Right atrium auricular region (tissue), 2 donors: ENCODE measurements at regions not wholly inside any gene's neighbourhood (a gene's known extent, or its start where the extent isn't known, plus 50 kb on each side); places are given as distances from the start of the nearest gene placed in this dataset.

ENCODE experiments used
- DNase-seq: peaks from one replicate; pipeline ENCODE4 v3.0.0-alpha.2; 2019; ENCODE audit warnings: low spot score
- H3K27ac ChIP-seq, 2 donors: fragments of 200-600 bp; sonication (generic); 1 replicate in 1 of 2; 2 replicates in 1 of 2; pipeline ENCODE4 v1.5.1; 2016 to 2019
- H3K27me3 ChIP-seq, 2 donors: fragments of 200-600 bp; sonication (generic); one replicate each; pipeline versions ENCODE4 v1.5.1 to v1.6.0; 2017 to 2019
- H3K36me3 ChIP-seq: fragments of 200-600 bp; sonication (generic); one replicate; pipeline ENCODE4 v1.5.1; 2016
- H3K4me1 ChIP-seq, 2 donors: fragments of 200-600 bp; sonication (generic); one replicate each; pipeline versions ENCODE4 v1.5.1 to v1.6.0; 2017 to 2019
- H3K4me3 ChIP-seq, 2 donors: fragments of 200-600 bp; sonication (generic); 1 replicate in 1 of 2; 2 replicates in 1 of 2; pipeline ENCODE4 v1.5.1; 2017 to 2019; ENCODE audit warnings: mild to moderate bottlenecking in 1 of 2, moderate library complexity in 1 of 2
- H3K9me3 ChIP-seq, 2 donors: fragments of 200-600 bp; sonication (generic); one replicate each; pipeline ENCODE4 v1.5.1; 2019
- CTCF ChIP-seq, 2 donors: fragments of 200-600 bp; sonication (generic); IDR thresholded peaks; one replicate each; pipeline ENCODE4 v1.5.1; 2019; ENCODE audit warnings: antibody characterized with exemption in 2 of 2

DNA sequence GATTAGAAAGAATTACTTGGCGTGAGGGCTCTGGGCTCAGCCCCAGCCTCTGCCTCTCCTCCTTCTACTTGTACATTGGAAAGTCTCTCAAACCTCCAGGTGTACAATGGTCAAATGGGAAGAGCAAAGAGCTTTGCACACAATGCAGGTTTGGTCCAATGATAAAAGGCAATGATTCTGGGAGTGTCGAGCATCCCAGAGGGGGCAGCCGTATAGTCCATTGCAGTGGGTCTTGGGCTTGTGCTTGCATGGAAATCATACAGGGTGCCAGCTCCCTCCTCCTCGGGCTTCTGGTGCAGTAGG is 98.0 kb upstream of the NCK2 start:
- Histone ChIP-seq H3K9me3 (no peaks in the 10 kb centered on the region), H3K27ac (no peak overlapping the region), H3K27me3 (no peaks in the 10 kb centered on the region), H3K4me1 (no peaks in the 10 kb centered on the region), H3K4me3 (no peak overlapping the region), H3K36me3 (no peaks in the 10 kb centered on the region)
- no peak for TF ChIP-seq CTCF (IDR thresholded peaks at IDR 0.05)
- DNase-seq = no peak

GRCh38 chr2:105645938-105646773 is 98.6 kb upstream of the NCK2 start:
- Histone ChIP-seq H3K9me3 (no peaks in the 10 kb centered on the region), H3K4me1 (no peaks in the 10 kb centered on the region), H3K27ac (no peak overlapping the region), H3K4me3 (no peak overlapping the region), H3K27me3 (no peaks in the 10 kb centered on the region), H3K36me3 (no peaks in the 10 kb centered on the region)
- no peak for DNase-seq
- TF ChIP-seq CTCF (IDR thresholded peaks at IDR 0.05) = no peak

- Histone ChIP-seq H3K9me3 (no peaks in the 10 kb centered on the region), H3K4me3 (no peak overlapping the region), H3K27ac (no peak overlapping the region), H3K27me3 (no peaks in the 10 kb centered on the region), H3K36me3 (no peaks in the 10 kb centered on the region), H3K4me1 (no peaks in the 10 kb centered on the region)
- no peak for DNase-seq
- TF ChIP-seq CTCF (IDR thresholded peaks at IDR 0.05) = no peak
These were observed 99.4 kb upstream of the NCK2 start for GRCh38 chr2:105645031-105645937.

DNA sequence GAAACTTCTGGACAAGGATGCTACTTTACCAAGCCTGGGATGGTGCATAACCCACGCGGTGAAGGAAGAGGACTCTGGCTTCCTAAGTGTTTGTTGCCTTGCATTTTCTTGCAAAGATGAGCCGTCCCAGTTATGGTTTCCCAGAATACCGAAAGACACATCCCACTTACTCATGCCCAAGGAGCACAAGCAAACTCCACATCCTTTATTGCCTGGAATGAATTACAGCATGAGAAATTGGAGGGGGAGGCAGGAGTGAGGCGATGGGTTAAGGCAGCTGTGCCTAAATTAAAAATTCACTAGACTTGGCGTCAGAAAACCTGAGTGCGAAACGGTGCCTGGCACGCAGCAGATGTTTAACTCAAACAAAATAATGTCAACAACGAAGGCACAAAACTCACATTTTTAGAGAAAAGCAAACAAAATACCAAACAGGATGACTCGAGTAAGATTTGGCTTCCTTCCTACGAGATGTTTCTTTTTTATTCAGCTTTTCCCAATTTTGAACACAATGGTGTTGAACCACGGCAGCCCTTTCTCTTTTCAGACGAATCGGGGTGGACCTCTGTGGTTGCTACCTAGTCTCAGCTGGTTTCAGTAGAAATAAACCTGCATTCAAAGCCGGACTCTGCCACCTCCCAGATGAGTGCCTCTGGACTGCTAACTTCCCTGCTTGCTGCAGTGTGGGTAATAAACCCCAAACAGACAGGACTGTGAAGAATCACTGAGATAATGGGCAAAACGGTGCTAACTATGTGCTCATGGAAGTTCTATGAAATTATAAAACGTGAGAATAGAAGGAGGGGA is 100.3 kb upstream of the NCK2 start:
- H3K9me3 ChIP-seq = no peaks in the 10 kb centered on the region
- H3K27ac ChIP-seq = no peak overlapping the region
- no peaks in the 10 kb centered on the region for H3K36me3 ChIP-seq
- TF ChIP-seq CTCF (IDR thresholded peaks at IDR 0.05) = no peak
- peak overlapping the region in 1 of 2 donors; percentile 0 for H3K4me3 ChIP-seq
- H3K27me3 ChIP-seq = no peaks in the 10 kb centered on the region
- no peaks in the 10 kb centered on the region for H3K4me1 ChIP-seq
- DNase-seq = no peak

GRCh38 chr2:105643405-105644173 is 101.1 kb upstream of the NCK2 start:
- H3K27ac ChIP-seq = no peak overlapping the region
- no peaks in the 10 kb centered on the region for H3K27me3 ChIP-seq
- no peaks in the 10 kb centered on the region for H3K9me3 ChIP-seq
- no peak for TF ChIP-seq CTCF (IDR thresholded peaks at IDR 0.05)
- H3K4me1 ChIP-seq = no peaks in the 10 kb centered on the region
- H3K4me3 ChIP-seq = peak overlapping the region in 1 of 2 donors; percentile 0
- H3K36me3 ChIP-seq = no peaks in the 10 kb centered on the region
- DNase-seq = no peak
